Right renal cortex interstitium (tissue), 3 donors: ENCODE measurements at regions not wholly inside any gene's neighbourhood (a gene's known extent, or its start where the extent isn't known, plus 50 kb on each side); places are given as distances from the start of the nearest gene placed in this dataset.

Experiments
- DNase-seq, 3 donors: peaks; one replicate each; pipeline ENCODE4 v3.0.0-alpha.2; 2013; ENCODE audit warnings: low read depth in 3 of 3, low spot score in 2 of 3

DNA sequence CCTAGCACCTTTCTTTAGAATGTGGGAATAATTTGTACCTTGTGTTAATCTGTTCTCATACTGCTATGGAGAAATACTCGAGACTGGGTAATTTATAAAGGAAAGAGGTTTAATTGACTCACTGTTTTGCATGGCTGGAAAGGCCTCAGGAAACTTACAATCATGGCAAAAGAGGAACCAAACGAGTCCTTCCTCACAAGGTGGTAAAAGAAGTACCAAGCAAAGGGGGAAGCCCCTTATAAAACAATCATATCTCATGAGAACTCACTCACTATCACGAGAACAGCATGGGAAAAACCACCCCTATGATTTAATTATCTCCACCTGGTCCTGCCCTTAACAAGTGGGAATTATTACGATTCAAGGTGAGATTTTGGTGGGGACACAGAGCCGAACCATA is 127.1 kb upstream of the ANO3 start:
- DNase-seq, result no peak

DNA sequence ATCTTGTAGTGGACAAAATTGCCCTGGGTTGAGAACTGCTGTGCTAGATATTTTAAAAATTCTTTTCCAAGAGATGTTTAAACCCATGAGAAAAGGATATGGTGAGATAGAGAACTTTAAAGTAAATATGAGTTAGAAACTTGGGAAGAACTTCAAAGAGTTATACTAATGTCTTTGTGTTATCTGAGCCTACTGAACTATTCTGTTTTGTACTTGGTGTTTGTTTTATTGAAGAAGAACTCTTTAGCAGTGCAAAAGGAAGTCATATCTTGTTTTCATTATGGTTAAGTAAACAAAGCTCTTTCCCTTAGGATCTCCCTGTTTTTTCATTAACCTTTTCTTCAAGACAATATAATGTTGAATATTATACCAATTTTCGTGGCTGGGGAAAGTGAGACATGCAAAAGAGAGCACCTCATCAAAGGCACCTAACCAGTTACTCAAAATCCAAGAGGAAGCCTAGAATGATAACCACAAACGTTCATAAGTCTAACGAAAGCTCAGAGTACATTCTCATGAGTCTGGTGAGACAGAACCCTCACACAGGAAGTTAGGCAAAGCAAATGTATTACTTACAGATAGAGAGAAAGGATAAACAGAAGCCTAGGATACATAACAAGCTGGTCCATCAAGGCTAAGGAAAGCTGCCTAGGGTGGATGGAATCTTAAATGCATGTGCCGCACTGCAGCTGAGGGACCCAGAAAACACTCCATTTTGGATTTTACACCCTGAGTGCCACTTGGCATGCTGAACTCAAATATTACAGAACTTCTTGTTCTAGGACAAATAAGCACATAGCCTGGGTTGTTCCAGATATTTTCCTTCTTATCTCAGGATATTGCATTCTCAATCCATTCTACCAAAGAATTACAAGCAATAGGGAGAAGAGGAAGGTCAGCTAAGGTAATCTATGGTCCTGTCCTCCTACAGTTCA is 112.5 kb upstream of the ANO3 start:
- DNase-seq, result no peak

DNA sequence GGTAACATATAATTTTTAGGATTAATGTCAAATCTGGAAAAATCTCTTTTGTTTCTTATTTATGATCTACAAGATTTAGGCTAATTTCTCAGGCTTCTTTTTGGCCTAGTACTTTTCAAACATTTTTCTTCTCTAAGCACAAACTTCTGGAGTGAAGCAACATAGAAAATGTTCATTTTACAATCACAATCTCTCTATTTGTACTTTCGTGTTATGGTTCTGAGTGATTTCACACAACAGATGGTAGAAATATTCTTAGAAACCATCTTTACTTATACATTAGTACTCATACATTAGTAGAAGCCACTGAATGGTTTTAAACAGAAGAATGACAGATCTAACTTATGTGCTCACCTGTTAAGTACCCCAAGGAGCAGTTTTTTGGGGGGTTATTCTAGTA is 106.3 kb upstream of the ANO3 start:
- no peak for DNase-seq

DNA sequence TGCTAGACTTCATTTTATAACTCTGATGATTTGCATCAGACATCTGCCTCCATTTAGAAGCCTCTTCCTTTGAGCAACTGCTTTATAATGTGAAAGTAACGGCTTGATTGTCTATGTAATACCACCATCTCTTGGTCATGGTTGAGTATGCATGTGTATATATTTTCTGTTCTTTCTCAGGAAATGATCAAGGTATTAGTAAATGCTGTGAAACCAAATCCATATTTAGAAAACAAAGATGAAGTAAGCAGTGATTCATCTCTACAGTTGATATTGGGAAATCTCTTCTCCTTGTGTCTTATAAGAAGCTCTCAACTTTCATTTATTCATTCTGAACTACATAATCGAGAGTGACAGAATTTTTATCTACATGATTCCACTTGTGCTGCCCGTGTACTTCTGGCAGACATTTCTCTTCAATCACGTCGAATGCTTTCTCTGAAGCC is 104.6 kb upstream of the ANO3 start:
- DNase-seq, result no peak

DNA sequence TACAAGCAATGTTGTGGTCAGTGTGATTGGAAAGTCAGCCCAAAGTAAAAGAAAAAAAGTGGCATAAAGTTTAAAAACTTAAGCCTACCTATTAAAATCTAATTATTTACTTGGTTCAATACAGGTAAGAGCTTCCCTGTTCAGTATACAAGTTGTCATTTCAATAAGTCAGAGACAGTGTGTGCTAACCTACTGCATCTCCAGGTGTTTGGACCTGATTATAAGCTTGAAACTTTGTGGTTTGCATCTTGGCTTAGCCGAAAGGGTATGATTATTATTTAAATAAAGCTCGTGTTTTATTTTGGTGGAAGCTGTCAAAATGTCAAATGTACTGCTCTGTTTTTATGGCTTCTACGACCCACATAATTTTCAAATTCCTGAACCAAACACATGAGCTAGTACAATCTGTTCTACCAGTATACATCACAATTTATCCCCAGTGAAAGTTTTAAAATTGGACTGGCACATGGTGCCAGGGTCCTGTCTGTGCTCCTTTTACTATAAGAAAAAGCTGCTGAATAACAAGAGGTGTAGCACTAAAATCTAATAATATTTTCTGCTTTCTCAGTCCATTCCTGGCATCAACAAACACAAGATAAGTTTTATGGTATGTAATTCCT is 103.9 kb upstream of the ANO3 start:
- no peak for DNase-seq

DNA sequence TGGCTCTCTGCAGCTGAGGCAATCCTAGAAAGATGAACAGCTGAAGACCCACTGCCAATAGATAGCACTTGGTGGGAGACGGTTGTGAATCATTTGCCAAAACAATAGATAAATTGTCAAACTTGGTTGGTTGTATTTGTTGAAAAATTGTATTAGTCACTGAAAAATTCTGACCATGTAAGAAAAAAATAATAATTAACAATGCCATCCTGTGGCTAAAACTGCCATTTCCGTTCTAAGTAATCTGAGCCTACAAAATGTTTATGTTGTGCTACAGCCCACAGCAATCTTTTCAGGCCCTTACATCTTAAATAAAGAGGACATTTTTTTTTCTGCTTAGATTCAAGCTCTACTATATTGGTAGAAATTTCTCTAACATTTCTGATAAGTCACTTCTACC is 103.2 kb upstream of the ANO3 start:
- no peak for DNase-seq

DNA sequence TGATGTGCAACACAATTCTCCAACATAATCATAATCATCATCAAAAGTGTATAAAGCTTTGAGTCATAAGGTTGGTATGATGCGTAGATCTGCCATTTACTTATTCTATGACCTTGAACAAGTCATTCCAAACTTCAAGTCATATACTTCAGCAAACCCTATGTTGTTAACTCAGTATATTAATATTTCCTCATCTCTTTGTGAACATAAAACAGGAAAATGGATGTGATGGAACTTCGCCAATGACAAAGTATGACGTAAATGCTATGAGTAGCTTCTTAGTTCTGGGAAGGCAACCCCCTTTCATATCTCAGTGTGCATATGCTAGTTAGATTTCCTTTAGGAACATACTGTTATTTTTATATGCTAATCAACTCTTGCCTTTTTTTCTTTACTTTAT is 102.7 kb upstream of the ANO3 start:
- no peak for DNase-seq

DNA sequence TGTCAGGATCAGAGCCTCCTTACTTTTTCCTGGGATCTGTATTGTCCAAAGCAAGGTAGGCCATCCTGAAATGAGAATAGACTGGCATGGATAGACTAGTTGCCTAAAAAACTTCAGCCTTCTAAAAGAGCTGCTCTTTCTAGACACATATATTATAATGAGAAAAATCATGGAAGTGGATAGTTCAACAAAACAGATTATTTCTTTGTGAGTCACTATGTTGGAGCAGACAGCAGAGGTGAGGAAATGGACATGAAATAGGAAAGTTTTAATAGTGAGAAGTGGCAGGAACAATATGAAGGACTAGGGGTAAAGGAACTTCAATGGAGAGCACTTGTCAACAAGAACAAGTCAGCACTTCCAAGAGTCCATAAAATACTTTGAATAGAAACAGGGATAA is 101.9 kb upstream of the ANO3 start:
- DNase-seq, result no peak

DNA sequence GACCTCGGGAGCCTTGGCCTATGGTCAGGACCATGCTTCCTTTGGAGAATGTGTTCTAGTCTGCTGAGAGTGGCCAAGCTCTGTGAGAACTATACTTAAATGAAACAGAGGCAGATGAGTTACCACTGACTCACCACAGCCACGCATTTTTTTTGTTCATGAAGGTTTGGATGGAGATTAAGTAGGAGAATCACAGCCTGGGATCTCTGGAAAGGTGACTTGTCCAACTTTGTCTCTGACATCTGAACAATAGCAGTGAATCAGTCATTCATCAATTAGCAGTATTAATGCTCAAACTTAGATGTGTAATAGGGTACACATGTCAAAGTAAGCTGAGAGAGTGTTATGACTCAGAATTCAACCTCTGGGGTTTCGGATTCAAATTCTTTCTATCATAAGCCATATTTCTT is 100.7 kb upstream of the ANO3 start:
- no peak for DNase-seq

DNA sequence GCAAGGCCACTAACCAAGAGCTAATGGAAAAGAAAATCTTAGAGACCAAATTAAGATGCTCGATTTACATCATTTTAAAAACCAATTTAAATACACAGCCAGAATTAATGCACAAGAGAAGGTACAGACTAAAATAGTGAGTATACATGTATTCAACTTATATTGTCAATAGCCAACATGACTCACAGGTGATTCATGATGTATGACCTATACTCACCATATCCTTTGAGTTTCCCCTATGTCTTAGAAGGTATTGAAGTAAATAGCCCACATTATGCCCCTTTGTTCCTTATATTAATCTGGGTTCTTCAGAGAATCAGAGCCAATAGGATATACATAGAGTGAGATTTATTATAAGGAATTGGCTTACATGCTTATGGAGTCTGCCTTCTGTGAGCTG is 97.5 kb upstream of the ANO3 start:
- DNase-seq, result no peak

DNA sequence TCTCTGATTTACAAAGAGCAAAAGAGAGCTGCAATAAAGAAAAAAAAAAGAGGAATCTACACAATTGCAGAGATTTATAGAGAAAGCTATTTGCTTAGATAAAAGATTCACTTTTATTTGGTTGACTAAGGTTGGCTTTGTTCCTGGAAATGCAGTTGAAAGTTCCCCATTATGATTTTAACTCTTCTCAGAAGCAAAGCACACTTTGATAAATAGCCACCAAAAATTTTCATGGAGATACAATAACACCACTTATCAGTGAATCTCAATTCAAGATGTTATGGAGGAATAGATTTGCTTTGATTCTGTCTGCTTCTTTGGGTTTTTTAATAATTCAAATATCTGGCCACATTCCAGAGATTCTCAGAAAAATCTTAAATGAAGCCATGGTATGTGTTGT is 88.5 kb upstream of the ANO3 start:
- DNase-seq, result no peak

DNA sequence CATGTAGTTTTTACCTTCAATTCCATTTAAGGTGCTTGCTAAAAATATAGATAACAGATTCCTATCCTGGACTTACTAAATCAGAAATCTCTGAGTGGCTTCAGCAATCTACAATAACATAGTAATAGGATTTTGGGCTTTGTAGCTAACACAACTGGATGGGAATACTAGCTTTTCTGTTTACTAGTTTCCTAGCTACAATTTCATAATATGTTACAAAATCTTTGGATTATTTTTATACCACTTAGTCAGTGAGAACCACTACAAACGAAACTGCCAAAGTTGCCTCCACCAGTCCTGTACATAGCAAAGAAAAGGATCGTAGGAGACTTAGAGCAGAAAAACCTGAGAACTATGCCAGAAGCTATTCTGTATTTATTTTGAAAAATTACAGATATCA is 87.7 kb upstream of the ANO3 start:
- DNase-seq, result no peak

DNA sequence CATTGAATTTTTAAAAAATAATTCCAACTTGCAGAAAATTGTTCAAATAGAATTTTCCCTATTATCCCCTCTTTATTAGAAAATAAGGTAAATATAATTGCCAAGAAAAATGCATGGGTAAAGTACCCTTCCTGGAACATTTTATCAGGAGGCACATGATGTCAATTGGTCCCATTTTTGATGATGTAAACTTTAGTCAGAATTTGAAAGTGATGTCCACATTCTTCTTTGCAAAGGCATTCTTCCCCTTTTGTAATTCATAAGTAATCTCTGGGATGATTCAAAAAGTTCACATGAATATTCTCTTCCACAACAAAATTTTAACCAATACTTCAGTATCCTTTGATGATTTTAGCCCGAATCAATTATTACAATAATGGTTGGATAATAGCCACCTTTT is 86.9 kb upstream of the ANO3 start:
- no peak for DNase-seq

DNA sequence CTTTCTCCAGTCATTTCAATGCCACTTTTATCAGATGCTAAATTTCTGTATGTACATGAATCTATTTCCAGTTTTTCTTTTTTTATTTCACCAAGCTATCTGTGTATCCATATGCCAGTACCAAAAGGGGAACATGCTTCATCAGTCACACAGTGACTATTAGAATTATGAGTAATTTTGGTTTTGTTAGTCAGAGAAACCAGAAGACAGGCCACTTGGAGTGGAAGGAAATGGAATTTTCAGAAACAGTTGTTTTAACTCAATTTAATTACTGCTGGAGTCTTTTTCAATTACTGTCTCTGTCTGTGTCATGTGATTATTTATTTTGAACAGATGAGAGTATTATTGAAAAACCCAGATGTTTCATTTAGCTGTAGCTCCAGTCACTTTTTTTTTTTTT is 84.6 kb upstream of the ANO3 start:
- no peak for DNase-seq

DNA sequence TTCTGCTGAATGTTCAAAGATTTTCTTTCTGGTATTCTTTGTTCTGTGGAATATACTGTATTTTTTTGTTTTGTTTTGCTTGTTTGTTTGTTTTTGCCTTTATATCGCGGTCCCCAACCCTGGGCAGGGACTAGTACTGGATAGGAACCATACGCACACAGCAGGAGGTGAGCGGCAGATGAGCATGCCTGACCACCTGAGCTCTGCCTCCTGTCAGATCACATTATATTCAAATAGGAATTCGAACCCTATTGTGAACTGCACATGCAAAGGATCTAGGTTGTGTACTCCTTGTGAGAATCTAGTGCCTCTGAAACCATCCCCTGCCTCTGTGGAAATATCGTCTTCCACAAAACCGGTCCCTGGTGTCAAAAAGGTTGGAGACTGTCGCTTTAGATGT is 83.3 kb upstream of the ANO3 start:
- no peak for DNase-seq

DNA sequence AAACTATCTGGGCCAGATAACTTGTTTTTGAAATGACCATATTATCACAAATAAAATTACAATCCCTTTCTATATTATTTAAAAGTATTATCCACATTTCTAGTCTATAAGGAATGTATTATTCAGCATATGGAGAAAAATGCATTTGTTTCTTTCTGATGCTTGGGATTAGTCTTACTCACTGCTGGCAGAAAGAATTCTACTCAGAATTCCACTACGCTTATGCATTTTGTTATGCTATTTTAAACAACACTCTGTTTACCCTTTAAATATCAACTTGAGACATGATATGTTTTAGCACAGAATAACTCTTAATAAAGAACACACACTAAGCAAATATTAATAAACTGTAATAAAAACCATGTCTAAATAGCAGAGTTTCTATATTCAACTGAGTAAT is 77.6 kb upstream of the ANO3 start:
- DNase-seq, result no peak

DNA sequence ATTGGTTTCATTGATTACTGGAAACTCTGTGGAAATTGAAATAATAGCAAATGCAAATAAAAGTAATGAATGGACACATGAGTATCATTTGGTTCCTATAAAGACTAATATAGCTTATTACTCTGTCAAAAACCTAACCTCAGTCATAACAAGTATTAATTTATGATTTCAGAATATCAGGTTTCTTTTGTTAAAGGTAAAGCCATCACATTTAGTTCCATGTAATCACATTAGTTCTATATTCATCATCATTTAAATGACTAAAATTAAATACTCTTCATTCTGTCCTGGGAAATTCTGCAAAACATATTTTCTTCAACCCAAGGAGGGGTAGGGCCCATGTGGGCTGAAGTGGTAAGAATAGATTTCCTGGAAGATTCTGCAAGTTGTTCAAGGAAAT is 68.2 kb upstream of the ANO3 start:
- DNase-seq, result no peak

DNA sequence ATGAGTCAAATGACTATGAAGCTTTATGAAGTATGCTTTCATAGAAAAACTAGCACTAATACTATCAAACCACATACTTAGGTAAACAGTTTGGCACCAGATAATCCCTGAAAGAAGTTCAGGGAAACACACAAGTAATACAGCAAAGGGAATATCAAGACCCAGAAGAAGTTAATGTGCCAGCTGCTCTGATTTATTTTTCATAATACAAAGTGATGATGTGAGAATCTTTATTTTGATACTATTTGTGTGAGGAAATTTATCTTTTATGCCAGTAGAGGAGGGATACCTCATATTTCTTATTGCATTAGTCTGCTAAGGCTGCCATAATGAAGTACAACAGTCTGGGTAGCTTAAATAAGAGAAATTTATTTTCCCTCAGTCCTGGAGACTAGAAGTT is 67.7 kb upstream of the ANO3 start:
- no peak for DNase-seq

DNA sequence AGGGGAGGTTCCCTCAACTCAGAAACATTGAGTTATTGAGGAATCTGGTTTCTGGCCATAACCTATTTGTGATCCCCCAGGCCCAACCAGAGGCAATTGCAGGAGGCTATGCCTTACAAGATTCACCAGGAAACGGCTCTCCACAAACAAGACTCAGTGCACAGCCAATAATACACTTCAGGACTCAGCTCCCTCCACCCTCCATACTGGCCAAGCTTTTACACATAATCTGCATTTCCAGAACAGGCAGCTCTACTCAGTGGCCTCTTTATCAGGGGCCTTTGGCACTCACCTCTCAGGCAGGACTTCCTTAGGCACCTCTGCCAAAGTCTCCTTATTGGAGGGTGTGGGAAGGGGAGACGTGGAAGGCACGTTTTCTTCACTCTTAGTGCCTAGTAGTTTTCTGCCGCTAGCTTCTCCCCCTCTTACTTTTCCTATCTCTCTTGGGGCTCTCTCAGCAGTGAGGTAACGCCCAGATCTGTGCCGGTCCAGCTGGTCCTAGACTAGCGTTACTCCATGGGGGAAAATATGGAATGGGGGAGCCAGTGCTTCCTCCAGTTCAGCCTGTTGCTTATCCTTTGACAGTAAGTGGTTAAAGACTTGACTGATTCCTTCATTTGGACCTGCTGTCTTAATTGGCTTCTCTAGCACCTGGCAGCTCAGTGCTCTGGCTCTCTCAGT is 62.8 kb upstream of the ANO3 start:
- no peak for DNase-seq

DNA sequence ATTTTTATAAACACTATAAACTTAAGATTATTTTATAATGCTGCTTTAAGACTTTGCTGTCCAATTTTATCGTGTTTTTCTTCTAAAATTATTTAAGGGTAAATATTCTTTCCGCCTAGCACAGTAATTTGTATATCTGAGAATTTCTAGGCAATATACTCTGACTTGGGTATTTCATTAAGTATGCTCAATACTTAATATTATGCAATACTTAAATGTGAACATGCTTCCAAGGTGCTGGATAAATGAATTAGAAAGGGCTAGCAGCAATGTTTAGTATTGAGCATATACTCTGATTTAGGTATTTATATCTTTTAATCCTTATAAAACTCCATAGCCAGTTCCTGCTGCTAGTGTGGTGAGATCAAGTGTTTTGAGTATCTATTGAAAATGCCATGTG is 60.3 kb upstream of the ANO3 start:
- no peak for DNase-seq

DNA sequence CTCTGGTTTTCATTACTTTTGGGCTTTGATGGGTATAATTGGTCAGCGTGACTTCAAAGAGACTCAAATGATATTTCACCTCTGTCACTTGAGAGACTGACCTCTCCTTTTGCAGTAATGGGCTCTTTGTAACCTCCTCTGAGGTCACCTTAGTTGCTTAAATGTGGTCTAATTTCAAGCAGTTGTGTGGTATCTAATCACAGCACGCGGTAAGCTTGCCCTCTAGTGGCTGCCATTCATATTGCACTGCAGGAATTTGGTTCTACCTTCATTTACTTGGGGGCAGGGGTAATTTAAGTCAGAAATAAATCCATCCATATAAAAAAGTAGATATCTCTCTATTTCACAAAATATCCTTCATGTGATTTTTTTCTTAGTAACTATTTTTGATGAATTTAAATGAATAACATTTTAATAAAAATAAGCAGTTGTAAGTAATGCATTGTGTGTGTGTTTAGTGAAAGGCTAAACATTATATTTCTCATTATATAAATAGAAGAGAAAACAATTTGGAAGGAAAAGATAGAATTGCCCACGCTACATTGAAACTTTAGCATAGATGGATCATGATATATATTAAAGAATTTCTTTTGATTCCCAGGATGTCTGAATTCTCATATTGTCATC is 55.0 kb upstream of the ANO3 start:
- peak in 1 of 3 donors; percentile 43 for DNase-seq
